HG03521 (cell line): ENCODE measurements at regions not wholly inside any gene's neighbourhood (a gene's known extent, or its start where the extent isn't known, plus 50 kb on each side); places are given as distances from the start of the nearest gene placed in this dataset.

Experiments
- ATAC-seq: cut with Tn5 transposase; IDR thresholded peaks from one replicate; pipeline ENCODE4 v1.9.1; 2021; ENCODE audit warnings: mild to moderate bottlenecking, moderate library complexity; ENCODE audit not compliant: unreplicated experiment

- ATAC-seq: no peak
These were observed 113.9 kb downstream of the THNSL2 start for GRCh38 chr2:88283886-88284592.

- no peak for ATAC-seq
These were observed 111.4 kb downstream of the THNSL2 start for GRCh38 chr2:88281302-88282217.

- ATAC-seq: no peak
These were observed 99.7 kb downstream of the THNSL2 start for GRCh38 chr2:88269836-88270235.

GRCh38 chr2:88265352-88266303 lies 95.5 kb downstream of the THNSL2 start:
- ATAC-seq: peak; percentile 58

GRCh38 chr2:88263861-88264260 lies 93.7 kb downstream of the THNSL2 start:
- ATAC-seq: no peak

- no peak for ATAC-seq
These were observed 91.6 kb downstream of the THNSL2 start for GRCh38 chr2:88261725-88262124.

- no peak for ATAC-seq
These were observed 88.1 kb downstream of the THNSL2 start for GRCh38 chr2:88258208-88258607.

- ATAC-seq: no peak
These were observed 84.4 kb downstream of the THNSL2 start for GRCh38 chr2:88254437-88255091.

- no peak for ATAC-seq
These were observed 83.9 kb downstream of the THNSL2 start for GRCh38 chr2:88253997-88254396.

- ATAC-seq: no peak
These were observed 83.2 kb downstream of the THNSL2 start for GRCh38 chr2:88253375-88253774.

- no peak for ATAC-seq
These were observed 82.5 kb downstream of the THNSL2 start for GRCh38 chr2:88252646-88253045.

- ATAC-seq: no peak
These were observed 82.0 kb downstream of the THNSL2 start for GRCh38 chr2:88252111-88252510.

GRCh38 chr2:88250404-88250803 lies 80.3 kb downstream of the THNSL2 start:
- ATAC-seq: no peak

- no peak for ATAC-seq
These were observed 78.2 kb downstream of the THNSL2 start for GRCh38 chr2:88248280-88248828.

- ATAC-seq: no peak
These were observed 77.4 kb downstream of the THNSL2 start for GRCh38 chr2:88247531-88247930.

- ATAC-seq: no peak
These were observed 75.0 kb downstream of the THNSL2 start for GRCh38 chr2:88245109-88245508.

GRCh38 chr2:88239781-88240180 lies 69.6 kb downstream of the THNSL2 start:
- ATAC-seq: no peak

- no peak for ATAC-seq
These were observed 66.5 kb downstream of the THNSL2 start for GRCh38 chr2:88236666-88237065.
